Endothelial cell of umbilical vein (primary cell): ENCODE measurements at regions not wholly inside any gene's neighbourhood (a gene's known extent, or its start where the extent isn't known, plus 50 kb on each side); places are given as distances from the start of the nearest gene placed in this dataset.

ENCODE experiments used
- BruUV-seq: library from RNA; stranded (reverse); fragments of 400-500 nt; replicated peaks from 2 replicates; lab custom pipeline; 2021; lab: Mats Ljungman, UMichigan
- CTCF ChIA-PET: fragments of 300-600, 350-600 bp; sonication (Branson Sonifier 250); formaldehyde crosslinking; loops from one replicate; lab custom pipeline; 2021; ENCODE audit warnings: antibody characterized with exemption, inconsistent platforms; lab: Charles Lee
- POLR2A ChIA-PET: fragments of 300-600, 350-600 bp; sonication (Branson Sonifier 250); formaldehyde crosslinking; loops from one replicate; lab custom pipeline; 2021; ENCODE audit warnings: antibody characterized with exemption, inconsistent platforms; lab: Charles Lee
- DNase-seq: peaks from one replicate; pipeline ENCODE4 v3.0.0-alpha.2; 2011; ENCODE audit warnings: low read depth, low spot score
- FAIRE-seq: peaks from 2 replicates; lab custom pipeline; 2011; peaks lifted over from hg19 to GRCh38; lab: Jason Lieb, UNC
- H2AFZ ChIP-seq: 2 replicates; pipeline ENCODE4 v1.6.0; 2012; ENCODE audit warnings: low read depth, low read length, control low read depth, inconsistent platforms
- H3K27ac ChIP-seq: 2 replicates; pipeline ENCODE4 v1.5.1; 2011; ENCODE audit warnings: low read depth, mild to moderate bottlenecking, control low read depth, low read length, moderate library complexity; ENCODE audit not compliant: insufficient read depth
- H3K27me3 ChIP-seq, 2 experiments: 2 replicates each; pipeline versions ENCODE4 v1.6.0 to v1.6.1; 2011; ENCODE audit warnings: low read length in 2 of 2, mixed read lengths in 1 of 2; ENCODE audit not compliant: control insufficient read depth in 2 of 2, insufficient read depth in 2 of 2
- H3K36me3 ChIP-seq, 2 experiments: 2 replicates in 1 of 2; 3 replicates in 1 of 2; pipeline ENCODE4 v1.5.1; 2011; ENCODE audit warnings: low read length in 2 of 2, mild to moderate bottlenecking in 1 of 2, moderate library complexity in 1 of 2; ENCODE audit not compliant: control insufficient read depth in 2 of 2, insufficient read depth in 2 of 2; ENCODE audit errors: extremely low read depth in 1 of 2
- H3K4me1 ChIP-seq: 3 replicates; pipeline ENCODE4 v1.5.1; 2011; ENCODE audit warnings: mild to moderate bottlenecking, low read length; ENCODE audit not compliant: control insufficient read depth, insufficient read depth; ENCODE audit errors: extremely low read depth
- H3K4me2 ChIP-seq: 2 replicates; pipeline ENCODE4 v1.6.1; 2011; ENCODE audit warnings: low read length, control low read depth, mixed read lengths; ENCODE audit not compliant: insufficient read depth
- H3K4me3 ChIP-seq, 3 experiments: fragments of 200-600 bp in 1 of 3; sonication (generic), shearing (Covaris generic) in 1 of 3; replicated peaks in 1 of 3; 2 replicates each; pipeline ENCODE4 v1.5.1; 2011 to 2016; ENCODE audit warnings: control low read depth in 3 of 3, low read length in 3 of 3, mild to moderate bottlenecking in 2 of 3, inconsistent platforms in 1 of 3, low read depth in 1 of 3, moderate library complexity in 1 of 3; ENCODE audit not compliant: insufficient read depth in 1 of 3
- H3K79me2 ChIP-seq: 2 replicates; pipeline ENCODE4 v1.6.0; 2012; ENCODE audit warnings: low read length, inconsistent platforms; ENCODE audit not compliant: control insufficient read depth, insufficient read depth
- H3K9ac ChIP-seq: replicated peaks from 2 replicates; pipeline ENCODE3; 2011; ENCODE audit warnings: low read length, control low read depth; ENCODE audit not compliant: insufficient read depth; ENCODE audit errors: extremely low read depth
- H3K9me1 ChIP-seq: replicated peaks from 3 replicates; pipeline ENCODE4 v1.6.0; 2011; ENCODE audit warnings: mild to moderate bottlenecking, low read length; ENCODE audit not compliant: control insufficient read depth, insufficient read depth; ENCODE audit errors: extremely low read depth
- H3K9me3 ChIP-seq: replicated peaks from 2 replicates; pipeline ENCODE4 v1.5.1; 2012; ENCODE audit warnings: low read length, inconsistent platforms; ENCODE audit not compliant: control insufficient read depth, insufficient read depth
- H4K20me1 ChIP-seq: replicated peaks from 2 replicates; pipeline ENCODE3; 2011; ENCODE audit warnings: mild to moderate bottlenecking, low read length; ENCODE audit not compliant: control insufficient read depth, insufficient read depth; ENCODE audit errors: extremely low read depth
- EZH2 ChIP-seq: IDR thresholded peaks from 2 replicates; pipeline ENCODE4 v1.6.1; 2012; ENCODE audit warnings: borderline replicate concordance, low read depth, mild to moderate bottlenecking, moderate library complexity, low read length, inconsistent platforms; ENCODE audit not compliant: severe bottlenecking
- FOS ChIP-seq: IDR thresholded peaks from 2 replicates; pipeline ENCODE4 v1.6.1; 2011; ENCODE audit warnings: mild to moderate bottlenecking, low read length, moderate library complexity, borderline replicate concordance; ENCODE audit not compliant: insufficient read depth
- GATA2 ChIP-seq: IDR thresholded peaks from 2 replicates; pipeline ENCODE4 v1.7.0; 2011; ENCODE audit warnings: low read depth, mild to moderate bottlenecking, moderate library complexity, mixed read lengths, low read length; ENCODE audit not compliant: insufficient read length, insufficient read depth
- JUN ChIP-seq: IDR thresholded peaks from 2 replicates; pipeline ENCODE4 v1.6.1; 2011; ENCODE audit warnings: borderline replicate concordance, low read depth; ENCODE audit not compliant: insufficient read length, insufficient read depth
- MYC ChIP-seq: IDR thresholded peaks from one replicate; pipeline ENCODE4 v1.6.1; 2011; ENCODE audit warnings: mild to moderate bottlenecking, low read depth, low read length
- POLR2A ChIP-seq: IDR thresholded peaks from 2 replicates; pipeline ENCODE4 v1.6.1; 2012; ENCODE audit warnings: low read depth, mild to moderate bottlenecking, control low read depth, low read length
- POLR2AphosphoS5 ChIP-seq: IDR thresholded peaks from 2 replicates; pipeline ENCODE4 v1.6.1; 2012; ENCODE audit warnings: low read depth, mild to moderate bottlenecking, control low read depth, low read length, moderate library complexity; ENCODE audit not compliant: insufficient read depth
- dilution Hi-C: fragments of 300-500 bp; cut with MboI; formaldehyde crosslinking; loops from one replicate; pipeline ENCODE4 v1.15.0; 2019; ENCODE audit warnings: low sequenced_read_pairs; ENCODE audit not compliant: extremely low pct_ligation_motif_present
- intact Hi-C: fragments of 100-400 bp; cut with micrococcal nuclease; formaldehyde crosslinking; loops from one replicate; pipeline ENCODE4 v1.10.0; 2022
- TF ChIP-seq, protein P1 (sequence below), 2 donors: IDR thresholded peaks; 1 replicate in 1 of 2; 2 replicates in 1 of 2; pipeline ENCODE4 v1.5.1; 2011; ENCODE audit warnings: low read length in 2 of 2, mild to moderate bottlenecking in 2 of 2, moderate library complexity in 2 of 2, control low read depth in 1 of 2, inconsistent platforms in 1 of 2, low read depth in 1 of 2; ENCODE audit not compliant: insufficient read depth in 1 of 2; ENCODE audit errors: extremely low read depth in 1 of 2
- TF ChIP-seq, protein P2 (sequence below): IDR thresholded peaks from 2 replicates; pipeline ENCODE4 v1.6.1; 2011; ENCODE audit not compliant: insufficient read depth, insufficient read length

DNA sequence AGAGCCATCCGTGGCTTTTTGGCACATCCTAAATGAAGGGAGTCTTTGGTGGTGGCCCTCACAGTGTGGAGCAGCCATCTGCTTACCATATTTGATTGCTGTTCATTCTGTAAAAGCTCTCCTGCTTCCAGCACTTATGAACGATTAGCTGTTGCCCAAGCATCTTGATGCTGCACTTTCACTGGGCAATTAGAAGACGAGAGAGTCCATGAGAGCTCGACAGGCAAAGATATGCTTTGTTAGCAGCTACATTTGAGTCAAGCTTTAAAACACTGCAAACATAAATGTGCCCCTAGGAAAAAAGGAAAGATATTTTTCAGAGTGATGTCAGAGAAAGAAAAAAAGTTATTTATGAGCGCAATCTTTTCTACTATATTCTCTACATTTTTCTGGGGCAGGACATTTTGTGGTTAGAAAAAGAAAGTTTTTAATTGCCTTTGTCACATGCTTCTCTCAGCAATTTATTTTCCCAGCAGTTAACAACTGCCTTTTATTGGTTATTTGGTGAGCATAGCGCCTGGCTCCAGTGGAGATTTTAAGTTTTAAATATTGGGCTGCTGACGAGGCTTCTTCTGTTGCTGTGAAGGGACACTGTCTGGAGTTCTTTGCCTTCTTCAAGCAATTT is 468.4 kb downstream of the C3orf38 start:
- Histone ChIP-seq H2AFZ (no peak overlapping the region), H3K4me3 (no peak overlapping the region), H3K4me1 (no peaks in the 10 kb centered on the region), H3K27me3 (no peaks in the 10 kb centered on the region), H3K9me1 (no peaks in the 10 kb centered on the region), H3K27ac (no peak overlapping the region), H3K9me3 (peaks cover 4% of the 10 kb centered on the region), H3K36me3 (no peaks in the 10 kb centered on the region), H3K4me2 (no peak overlapping the region), H4K20me1 (no peaks in the 10 kb centered on the region), H3K9ac (no peak overlapping the region), H3K79me2 (no peaks in the 10 kb centered on the region)
- CTCF ChIA-PET: no interaction called here
- BruUV-seq: no TSS peak
- dilution Hi-C loops: no loop called here
- TF ChIP-seq, protein P1, sequence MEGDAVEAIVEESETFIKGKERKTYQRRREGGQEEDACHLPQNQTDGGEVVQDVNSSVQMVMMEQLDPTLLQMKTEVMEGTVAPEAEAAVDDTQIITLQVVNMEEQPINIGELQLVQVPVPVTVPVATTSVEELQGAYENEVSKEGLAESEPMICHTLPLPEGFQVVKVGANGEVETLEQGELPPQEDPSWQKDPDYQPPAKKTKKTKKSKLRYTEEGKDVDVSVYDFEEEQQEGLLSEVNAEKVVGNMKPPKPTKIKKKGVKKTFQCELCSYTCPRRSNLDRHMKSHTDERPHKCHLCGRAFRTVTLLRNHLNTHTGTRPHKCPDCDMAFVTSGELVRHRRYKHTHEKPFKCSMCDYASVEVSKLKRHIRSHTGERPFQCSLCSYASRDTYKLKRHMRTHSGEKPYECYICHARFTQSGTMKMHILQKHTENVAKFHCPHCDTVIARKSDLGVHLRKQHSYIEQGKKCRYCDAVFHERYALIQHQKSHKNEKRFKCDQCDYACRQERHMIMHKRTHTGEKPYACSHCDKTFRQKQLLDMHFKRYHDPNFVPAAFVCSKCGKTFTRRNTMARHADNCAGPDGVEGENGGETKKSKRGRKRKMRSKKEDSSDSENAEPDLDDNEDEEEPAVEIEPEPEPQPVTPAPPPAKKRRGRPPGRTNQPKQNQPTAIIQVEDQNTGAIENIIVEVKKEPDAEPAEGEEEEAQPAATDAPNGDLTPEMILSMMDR (IDR thresholded peaks at IDR 0.05; ENCODE audit: extremely low read depth in 1 of 2, insufficient read depth in 1 of 2, low read depth in 1 of 2, low read length in 2 of 2): no peak
- TF ChIP-seq POLR2A (no peak), FOS (no peak), JUN (no peak), MYC (no peak), GATA2 (no peak), EZH2 (no peak), POLR2AphosphoS5 (no peak)
- TF ChIP-seq, protein P2, sequence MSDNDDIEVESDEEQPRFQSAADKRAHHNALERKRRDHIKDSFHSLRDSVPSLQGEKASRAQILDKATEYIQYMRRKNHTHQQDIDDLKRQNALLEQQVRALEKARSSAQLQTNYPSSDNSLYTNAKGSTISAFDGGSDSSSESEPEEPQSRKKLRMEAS: no peak
- intact Hi-C loops: no loop called here
- POLR2A ChIA-PET: no interaction called here
- FAIRE-seq (no peak), DNase-seq (no peak)
